ENCODE measurements at regions not wholly inside any gene's neighbourhood (a gene's known extent, or its start where the extent isn't known, plus 50 kb on each side); places are given as distances from the start of the nearest gene placed in this dataset.
"Not testable (repeated sequence)": the region's sequence is repeated elsewhere in the genome, so short reads cannot be mapped to it uniquely, and the experiment has no call there.

DNA sequence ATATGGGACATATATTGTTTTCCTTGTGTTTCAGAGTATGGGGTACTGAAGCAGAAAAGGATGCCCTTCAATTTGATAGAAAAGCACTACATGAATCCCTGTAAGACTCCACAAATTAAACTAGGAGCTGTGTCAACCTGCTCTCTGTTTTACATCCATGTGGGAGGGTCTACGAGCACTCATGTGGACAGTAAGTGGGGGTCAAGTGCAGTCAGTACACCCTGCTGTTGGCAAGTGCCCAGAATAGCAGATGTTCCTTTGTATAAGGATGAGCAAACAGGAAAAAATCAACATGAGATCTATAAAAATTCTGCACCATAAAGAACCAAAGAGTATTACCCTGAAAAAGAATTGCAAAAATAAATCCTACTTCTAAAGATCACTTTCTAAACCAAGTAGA lies 659.9 kb downstream of the SI start:
- Histone ChIP-seq H3K9me3 (ENCODE audit: control insufficient read depth, low read length) (no peaks in the 10 kb centered on the region), H3K4me3 (ENCODE audit: low read length in 2 of 2) (no peak overlapping the region), H3K36me3 (ENCODE audit: control insufficient read depth in 1 of 2, insufficient read depth in 2 of 2, low read length in 1 of 2) (no peaks in the 10 kb centered on the region), H3K27ac (ENCODE audit: low read depth in 1 of 2, low read length in 2 of 2) (no peak overlapping the region), H3K27me3 (ENCODE audit: control insufficient read depth in 1 of 2, insufficient read depth in 2 of 2, low read length in 1 of 2) (no peaks in the 10 kb centered on the region), H3K4me1 (ENCODE audit: control insufficient read depth in 1 of 2, insufficient read depth in 2 of 2, low read length in 2 of 2) (no peaks in the 10 kb centered on the region)
- ATAC-seq (ENCODE audit: low FRiP score): no peak
- DNase-seq: no peak
- intact Hi-C loops (cut with DNase I): no loop called here
- 96% methylated on average over 1 of the region's 1 CpG for WGBS, 2 donors

DNA sequence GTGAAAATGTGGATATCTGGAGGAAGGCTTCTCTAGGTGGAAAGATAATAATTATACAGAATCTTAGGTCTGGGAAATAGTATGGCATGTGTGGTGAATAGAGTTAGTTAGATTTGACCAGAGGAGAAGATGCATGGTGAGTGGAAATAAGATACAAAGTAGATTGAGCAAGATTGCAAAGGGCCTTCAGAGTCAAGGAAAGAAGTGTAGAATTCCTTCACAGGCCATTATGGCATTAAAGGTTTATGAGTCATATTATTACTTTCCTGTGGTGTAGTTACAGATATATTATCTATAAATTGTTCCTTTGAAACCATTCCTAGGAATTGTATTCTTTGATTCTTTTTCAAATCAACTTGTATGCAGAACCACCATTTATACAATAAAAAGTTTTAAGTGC lies 660.3 kb downstream of the SI start:
- no peak overlapping the region for H3K27ac ChIP-seq (ENCODE audit: low read depth in 1 of 2, low read length in 2 of 2)
- H3K27me3 ChIP-seq (ENCODE audit: control insufficient read depth in 1 of 2, insufficient read depth in 2 of 2, low read length in 1 of 2): no peaks in the 10 kb centered on the region
- no peak for DNase-seq
- no peaks in the 10 kb centered on the region for H3K4me1 ChIP-seq (ENCODE audit: control insufficient read depth in 1 of 2, insufficient read depth in 2 of 2, low read length in 2 of 2)
- no peak overlapping the region for H3K4me3 ChIP-seq (ENCODE audit: low read length in 2 of 2)
- H3K9me3 ChIP-seq (ENCODE audit: control insufficient read depth, low read length): no peaks in the 10 kb centered on the region
- no peak for ATAC-seq (ENCODE audit: low FRiP score)
- no peaks in the 10 kb centered on the region for H3K36me3 ChIP-seq (ENCODE audit: control insufficient read depth in 1 of 2, insufficient read depth in 2 of 2, low read length in 1 of 2)
- intact Hi-C loops (cut with DNase I): no loop called here

- H3K4me1 ChIP-seq (ENCODE audit: control insufficient read depth in 1 of 2, insufficient read depth in 2 of 2, low read length in 2 of 2): no peaks in the 10 kb centered on the region
- no peaks in the 10 kb centered on the region for H3K27me3 ChIP-seq (ENCODE audit: control insufficient read depth in 1 of 2, insufficient read depth in 2 of 2, low read length in 1 of 2)
- WGBS, 2 donors: 15 to 16% methylated on average over 3 of the region's 3 CpGs
- H3K4me3 ChIP-seq (ENCODE audit: low read length in 2 of 2): no peak overlapping the region
- no peak for ATAC-seq (ENCODE audit: low FRiP score)
- H3K36me3 ChIP-seq (ENCODE audit: control insufficient read depth in 1 of 2, insufficient read depth in 2 of 2, low read length in 1 of 2): no peaks in the 10 kb centered on the region
- intact Hi-C loops (cut with DNase I): no loop called here
- H3K27ac ChIP-seq (ENCODE audit: low read depth in 1 of 2, low read length in 2 of 2): no peak overlapping the region
- H3K9me3 ChIP-seq (ENCODE audit: control insufficient read depth, low read length): no peaks in the 10 kb centered on the region
- no peak for DNase-seq
Measured at GRCh38 chr3:164416491-164417222, 661.6 kb downstream of the SI start.

DNA sequence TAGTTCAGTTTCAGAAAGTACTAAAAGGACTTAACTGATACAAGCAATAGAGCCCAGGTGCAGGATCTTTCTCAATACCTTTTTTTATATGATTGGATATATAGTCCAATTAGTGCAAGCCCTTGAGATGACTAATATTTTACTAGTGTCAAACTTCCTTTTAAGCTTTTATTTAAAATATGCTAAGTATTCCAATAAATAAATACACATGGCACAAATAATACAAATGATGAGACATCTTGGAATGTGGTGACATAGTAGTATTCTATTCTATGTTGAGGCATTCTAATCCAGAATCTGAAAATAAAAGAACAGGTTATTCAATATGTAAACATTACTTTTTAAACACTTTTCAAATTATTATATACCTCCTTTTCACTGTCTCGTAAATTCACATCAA lies 670.0 kb downstream of the SI start:
- 95 to 96% methylated on average over 1 of the region's 1 CpG for WGBS, 2 donors
- H3K27ac ChIP-seq (ENCODE audit: low read depth in 1 of 2, low read length in 2 of 2): no peak overlapping the region
- intact Hi-C loops (cut with DNase I): no loop called here

GRCh38 chr3:164407111-164407510 lies 671.2 kb downstream of the SI start:
- no peak overlapping the region for H3K4me3 ChIP-seq (ENCODE audit: low read length in 2 of 2)
- H3K36me3 ChIP-seq (ENCODE audit: control insufficient read depth in 1 of 2, insufficient read depth in 2 of 2, low read length in 1 of 2): no peaks in the 10 kb centered on the region
- ATAC-seq (ENCODE audit: low FRiP score) (no peak), DNase-seq (no peak)
- H3K4me1 ChIP-seq (ENCODE audit: control insufficient read depth in 1 of 2, insufficient read depth in 2 of 2, low read length in 2 of 2): no peaks in the 10 kb centered on the region
- H3K27me3 ChIP-seq (ENCODE audit: control insufficient read depth in 1 of 2, insufficient read depth in 2 of 2, low read length in 1 of 2): no peaks in the 10 kb centered on the region
- 71 to 73% methylated on average over 3 of the region's 3 CpGs for whole genome bisulfite sequencing, 2 donors
- H3K27ac ChIP-seq (ENCODE audit: low read depth in 1 of 2, low read length in 2 of 2): no peak overlapping the region
- H3K9me3 ChIP-seq (ENCODE audit: control insufficient read depth, low read length): no peaks in the 10 kb centered on the region
- intact Hi-C loops (cut with DNase I): no loop called here

More for the DNA sequence above, 670.0 kb downstream of the SI start:
- no peak for DNase-seq
- Histone ChIP-seq H3K9me3 (ENCODE audit: control insufficient read depth, low read length) (no peaks in the 10 kb centered on the region), H3K36me3 (ENCODE audit: control insufficient read depth in 1 of 2, insufficient read depth in 2 of 2, low read length in 1 of 2) (no peaks in the 10 kb centered on the region), H3K4me3 (ENCODE audit: low read length in 2 of 2) (no peak overlapping the region), H3K4me1 (ENCODE audit: control insufficient read depth in 1 of 2, insufficient read depth in 2 of 2, low read length in 2 of 2) (no peaks in the 10 kb centered on the region), H3K27me3 (ENCODE audit: control insufficient read depth in 1 of 2, insufficient read depth in 2 of 2, low read length in 1 of 2) (no peaks in the 10 kb centered on the region)
- ATAC-seq (ENCODE audit: low FRiP score): no peak

DNA sequence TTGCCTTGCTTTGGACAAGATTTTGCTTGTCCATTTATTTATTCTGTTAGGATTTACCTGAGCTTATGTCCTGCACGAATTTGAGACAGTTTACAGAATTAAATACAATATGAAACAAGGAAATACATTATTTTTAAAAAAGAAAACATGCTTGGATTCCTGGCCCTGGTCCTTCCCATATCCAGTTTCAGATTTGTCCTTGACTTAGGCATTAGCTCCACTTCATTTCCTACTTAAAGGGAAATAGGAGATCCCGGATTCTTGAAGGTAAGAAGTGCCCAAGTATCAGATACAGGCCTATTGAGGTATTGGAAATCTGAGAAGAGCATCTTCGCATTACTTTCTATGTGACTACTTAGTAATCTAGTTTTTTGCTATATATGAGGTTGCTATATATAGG lies 672.0 kb downstream of the SI start:
- Histone ChIP-seq H3K4me3 (ENCODE audit: low read length in 2 of 2) (no peak overlapping the region), H3K27me3 (ENCODE audit: control insufficient read depth in 1 of 2, insufficient read depth in 2 of 2, low read length in 1 of 2) (no peaks in the 10 kb centered on the region), H3K36me3 (ENCODE audit: control insufficient read depth in 1 of 2, insufficient read depth in 2 of 2, low read length in 1 of 2) (no peaks in the 10 kb centered on the region), H3K27ac (ENCODE audit: low read depth in 1 of 2, low read length in 2 of 2) (no peak overlapping the region), H3K9me3 (ENCODE audit: control insufficient read depth, low read length) (no peaks in the 10 kb centered on the region), H3K4me1 (ENCODE audit: control insufficient read depth in 1 of 2, insufficient read depth in 2 of 2, low read length in 2 of 2) (no peaks in the 10 kb centered on the region)
- intact Hi-C loops (cut with DNase I): no loop called here
- no peak for DNase-seq
- no peak for ATAC-seq (ENCODE audit: low FRiP score)
- 63 to 71% methylated on average over 3 of the region's 3 CpGs for WGBS, 2 donors

DNA sequence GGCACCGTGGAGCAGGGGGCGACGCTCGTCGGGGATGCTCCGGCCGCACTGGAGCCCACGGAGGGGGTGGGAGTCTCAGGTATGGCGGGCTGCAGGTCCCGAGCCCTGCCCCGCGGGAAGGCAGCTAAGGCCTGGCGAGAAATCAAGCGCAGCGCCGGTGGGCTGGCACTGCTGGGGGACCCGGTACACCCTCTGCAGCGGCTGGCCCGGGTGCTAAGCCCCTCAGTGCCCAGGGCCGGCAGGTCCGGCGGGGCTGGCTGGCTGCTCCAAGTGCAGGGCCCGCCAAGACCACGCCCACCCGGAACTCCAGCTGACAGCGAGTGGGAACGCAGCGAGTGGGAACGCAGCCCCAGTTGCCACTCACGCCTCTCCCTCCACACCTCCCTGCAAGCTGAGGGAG lies 676.4 kb downstream of the SI start:
- H3K9me3 ChIP-seq (ENCODE audit: control insufficient read depth, low read length): no peaks in the 10 kb centered on the region
- H3K36me3 ChIP-seq (ENCODE audit: control insufficient read depth in 1 of 2, insufficient read depth in 2 of 2, low read length in 1 of 2): no peaks in the 10 kb centered on the region
- no peak for ATAC-seq (ENCODE audit: low FRiP score)
- H3K27me3 ChIP-seq (ENCODE audit: control insufficient read depth in 1 of 2, insufficient read depth in 2 of 2, low read length in 1 of 2): no peaks in the 10 kb centered on the region
- no peak overlapping the region for H3K27ac ChIP-seq (ENCODE audit: low read depth in 1 of 2, low read length in 2 of 2)
- no peaks in the 10 kb centered on the region for H3K4me1 ChIP-seq (ENCODE audit: control insufficient read depth in 1 of 2, insufficient read depth in 2 of 2, low read length in 2 of 2)
- H3K4me3 ChIP-seq (ENCODE audit: low read length in 2 of 2): no peak overlapping the region
- intact Hi-C loops (cut with DNase I): no loop called here
- DNase-seq: peak in 1 of 2 donors; percentile 38
- WGBS, 2 donors: 92 to 94% methylated on average over 28 to 30 of the region's 30 CpGs

DNA sequence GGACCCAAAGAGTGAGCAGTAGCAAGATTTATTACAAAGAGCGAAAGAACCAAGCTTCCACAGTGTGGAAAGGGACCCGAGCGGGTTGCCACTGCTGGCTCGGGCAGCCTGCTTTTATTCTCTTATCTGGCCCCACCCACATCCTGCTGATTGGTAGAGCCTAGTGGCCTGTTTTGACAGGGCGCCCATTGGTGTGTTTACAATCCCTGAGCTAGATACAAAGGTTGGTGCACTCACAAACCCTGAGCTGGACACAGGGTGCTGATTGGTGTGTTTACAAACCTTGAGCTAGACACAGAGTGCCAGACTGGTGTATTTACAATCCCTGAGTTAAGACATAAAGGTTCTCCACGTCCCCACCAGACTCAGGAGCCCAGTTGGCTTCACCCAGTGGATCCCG lies 676.9 kb downstream of the SI start:
- H3K4me3 ChIP-seq (ENCODE audit: low read length in 2 of 2); H3K36me3 ChIP-seq (ENCODE audit: control insufficient read depth in 1 of 2, insufficient read depth in 2 of 2, low read length in 1 of 2); H3K9me3 ChIP-seq (ENCODE audit: control insufficient read depth, low read length); intact Hi-C loops (cut with DNase I); DNase-seq; ATAC-seq (ENCODE audit: low FRiP score); H3K27ac ChIP-seq (ENCODE audit: low read depth in 1 of 2, low read length in 2 of 2); H3K27me3 ChIP-seq (ENCODE audit: control insufficient read depth in 1 of 2, insufficient read depth in 2 of 2, low read length in 1 of 2); H3K4me1 ChIP-seq (ENCODE audit: control insufficient read depth in 1 of 2, insufficient read depth in 2 of 2, low read length in 2 of 2): not testable (repeated sequence)
- WGBS, 2 donors: 79 to 83% methylated on average over 7 of the region's 7 CpGs

- Histone ChIP-seq H3K9me3 (ENCODE audit: control insufficient read depth, low read length) (no peaks in the 10 kb centered on the region), H3K27ac (ENCODE audit: low read depth in 1 of 2, low read length in 2 of 2) (no peak overlapping the region), H3K36me3 (ENCODE audit: control insufficient read depth in 1 of 2, insufficient read depth in 2 of 2, low read length in 1 of 2) (no peaks in the 10 kb centered on the region), H3K27me3 (ENCODE audit: control insufficient read depth in 1 of 2, insufficient read depth in 2 of 2, low read length in 1 of 2) (no peaks in the 10 kb centered on the region), H3K4me3 (ENCODE audit: low read length in 2 of 2) (no peak overlapping the region), H3K4me1 (ENCODE audit: control insufficient read depth in 1 of 2, insufficient read depth in 2 of 2, low read length in 2 of 2) (no peaks in the 10 kb centered on the region)
- DNase-seq (no peak), ATAC-seq (ENCODE audit: low FRiP score) (no peak)
- intact Hi-C loops (cut with DNase I): no loop called here
Measured at GRCh38 chr3:164397462-164397861, 680.8 kb downstream of the SI start.

Data from aorta (tissue), 5 donors.